GM23338 (cell line): ENCODE measurements at regions not wholly inside any gene's neighbourhood (a gene's known extent, or its start where the extent isn't known, plus 50 kb on each side); places are given as distances from the start of the nearest gene placed in this dataset.

Experiments
- ATAC-seq: fragments of 200-7000 bp; cut with Tn5 transposase; 3 replicates; pipeline ENCODE4 v1.9.1; 2020
- DNase-seq: peaks from one replicate; pipeline ENCODE4 v3.0.0-alpha.2; 2015; ENCODE audit warnings: low spot score
- H2AFZ ChIP-seq: fragments of 200-600 bp; sonication (generic); 2 replicates; pipeline ENCODE4 v1.8.0; 2016; ENCODE audit warnings: antibody characterized with exemption, mild to moderate bottlenecking, moderate library complexity
- H3F3A ChIP-seq: fragments of 200-600 bp; sonication (generic); replicated peaks from 2 replicates; pipeline ENCODE4 v1.8.0; 2017; ENCODE audit warnings: antibody characterized with exemption, mixed run types, low read depth
- H3K27ac ChIP-seq: fragments of 200-600 bp; sonication (generic); 2 replicates; pipeline ENCODE4 v1.6.1; 2016; ENCODE audit warnings: low read depth
- H3K27me3 ChIP-seq: fragments of 200-600 bp; sonication (generic); 2 replicates; pipeline ENCODE4 v1.8.0; 2016; ENCODE audit warnings: mild to moderate bottlenecking, mixed run types, moderate library complexity; ENCODE audit not compliant: insufficient read depth
- H3K36me3 ChIP-seq: fragments of 200-600 bp; sonication (generic); 2 replicates; pipeline ENCODE4 v1.8.0; 2016; ENCODE audit warnings: mild to moderate bottlenecking; ENCODE audit not compliant: insufficient read depth
- H3K4me1 ChIP-seq: fragments of 200-600 bp; sonication (generic); 2 replicates; pipeline ENCODE4 v1.8.0; 2016; ENCODE audit warnings: mild to moderate bottlenecking, moderate library complexity; ENCODE audit not compliant: insufficient read depth
- H3K4me2 ChIP-seq: fragments of 200-600 bp; sonication (generic); 2 replicates; pipeline ENCODE4 v1.7.1; 2017; ENCODE audit warnings: mixed run types
- H3K4me3 ChIP-seq: fragments of 200-600 bp; sonication (generic); 2 replicates; pipeline ENCODE4 v1.6.1; 2016; ENCODE audit warnings: mixed run types
- H3K79me2 ChIP-seq: fragments of 200-600 bp; sonication (generic); replicated peaks from 2 replicates; pipeline ENCODE4 v1.8.0; 2017; ENCODE audit warnings: mild to moderate bottlenecking; ENCODE audit not compliant: insufficient read depth
- H3K9me2 ChIP-seq: fragments of 200-600 bp; sonication (generic); 2 replicates; pipeline ENCODE4 v1.8.0; 2017; ENCODE audit not compliant: insufficient read depth
- H4K20me1 ChIP-seq: fragments of 200-600 bp; sonication (generic); replicated peaks from 2 replicates; pipeline ENCODE4 v1.8.0; 2017; ENCODE audit warnings: mild to moderate bottlenecking; ENCODE audit not compliant: insufficient read depth
- H3K27ac Mint-ChIP-seq: 2 replicates; pipeline ENCODE4 v1.8.0; 2020; ENCODE audit warnings: inconsistent platforms, mild to moderate bottlenecking, moderate library complexity, mixed read lengths
- H3K27me3 Mint-ChIP-seq: 3 replicates; pipeline ENCODE4 v1.8.0; 2022; ENCODE audit warnings: low read depth, mild to moderate bottlenecking, moderate library complexity, mixed read lengths, inconsistent platforms; ENCODE audit not compliant: insufficient read depth, poor library complexity
- H3K36me3 Mint-ChIP-seq: 3 replicates; pipeline ENCODE4 v1.8.0; 2021; ENCODE audit warnings: low read depth, mild to moderate bottlenecking, inconsistent platforms, moderate library complexity, mixed read lengths
- H3K4me1 Mint-ChIP-seq: 3 replicates; pipeline ENCODE4 v1.8.0; 2020; ENCODE audit warnings: mild to moderate bottlenecking, inconsistent platforms, mixed read lengths
- H3K4me3 Mint-ChIP-seq: 3 replicates; pipeline ENCODE4 v1.8.0; 2021; ENCODE audit warnings: moderate library complexity, mild to moderate bottlenecking, inconsistent platforms, mixed read lengths
- H3K9me3 Mint-ChIP-seq: 3 replicates; pipeline ENCODE4 v1.8.0; 2020; ENCODE audit warnings: moderate library complexity, mild to moderate bottlenecking, inconsistent platforms, mixed read lengths
- ETS1 ChIP-seq: IDR thresholded peaks from 2 replicates; pipeline ENCODE4 v1.6.1; 2016; ENCODE audit warnings: antibody characterized with exemption
- EZH2 ChIP-seq: fragments of 200-600 bp; sonication (generic); IDR thresholded peaks from one replicate; pipeline ENCODE4 v1.8.0; 2017; ENCODE audit warnings: antibody characterized with exemption, mild to moderate bottlenecking, low read depth; ENCODE audit not compliant: unreplicated experiment
- EZH2phosphoT487 ChIP-seq: fragments of 200-600 bp; sonication (generic); IDR thresholded peaks from one replicate; pipeline ENCODE4 v1.8.1; 2018; ENCODE audit warnings: antibody characterized with exemption; ENCODE audit not compliant: unreplicated experiment
- JUNB ChIP-seq: IDR thresholded peaks from one replicate; pipeline ENCODE4 v1.6.1; 2016; ENCODE audit warnings: antibody characterized with exemption; ENCODE audit not compliant: unreplicated experiment
- NANOG ChIP-seq: IDR thresholded peaks from 2 replicates; pipeline ENCODE4 v1.6.1; 2016; ENCODE audit warnings: antibody characterized with exemption, borderline replicate concordance
- REST ChIP-seq: IDR thresholded peaks from one replicate; pipeline ENCODE4 v1.6.1; 2018; ENCODE audit warnings: antibody characterized with exemption; ENCODE audit not compliant: unreplicated experiment
- STAT1 ChIP-seq: IDR thresholded peaks from one replicate; pipeline ENCODE4 v1.6.1; 2016; ENCODE audit warnings: antibody characterized with exemption; ENCODE audit not compliant: unreplicated experiment
- ZNF114 ChIP-seq: fragments of 250-450 bp; sonication (Bioruptor Pico); IDR thresholded peaks from 2 replicates; pipeline ENCODE4 v1.5.0; 2020; ENCODE audit warnings: mild to moderate bottlenecking, moderate library complexity

- TF ChIP-seq ZNF114 (CRISPR knock-in tag) = no peak
- no peak for TF ChIP-seq ETS1
- no peak for TF ChIP-seq JUNB
- H3K9me3 Mint-ChIP-seq = no peaks in the 10 kb centered on the region
- Histone ChIP-seq H3K9me2 (no peaks in the 10 kb centered on the region), H3K4me3 (no peak overlapping the region), H3K36me3 (no peaks in the 10 kb centered on the region), H3F3A (no peaks in the 10 kb centered on the region), H3K4me1 (no peaks in the 10 kb centered on the region), H3K27ac (no peak overlapping the region), H2AFZ (no peak overlapping the region), H3K4me2 (no peak overlapping the region), H3K27me3 (no peaks in the 10 kb centered on the region), H4K20me1 (no peaks in the 10 kb centered on the region), H3K79me2 (no peaks in the 10 kb centered on the region)
- no peak for DNase-seq
- H3K27ac Mint-ChIP-seq = no peak overlapping the region
- H3K4me3 Mint-ChIP-seq = no peak overlapping the region
- no peak for ATAC-seq
- H3K36me3 Mint-ChIP-seq = no peaks in the 10 kb centered on the region
- no peaks in the 10 kb centered on the region for H3K27me3 Mint-ChIP-seq
- no peaks in the 10 kb centered on the region for H3K4me1 Mint-ChIP-seq
Measured at GRCh38 chr7:79553811-79554555, 100.5 kb upstream of the MAGI2 start.

GRCh38 chr7:79552463-79552862 lies 99.0 kb upstream of the MAGI2 start:
- Mint-ChIP-seq H3K27me3 (no peaks in the 10 kb centered on the region), H3K27ac (no peak overlapping the region), H3K4me3 (no peak overlapping the region), H3K4me1 (no peaks in the 10 kb centered on the region), H3K9me3 (no peaks in the 10 kb centered on the region), H3K36me3 (no peaks in the 10 kb centered on the region)
- Histone ChIP-seq H3K4me3 (no peak overlapping the region), H3K79me2 (no peaks in the 10 kb centered on the region), H4K20me1 (no peaks in the 10 kb centered on the region), H3K36me3 (no peaks in the 10 kb centered on the region), H2AFZ (no peak overlapping the region), H3F3A (no peaks in the 10 kb centered on the region), H3K27me3 (no peaks in the 10 kb centered on the region), H3K9me2 (no peaks in the 10 kb centered on the region), H3K4me2 (no peak overlapping the region), H3K27ac (no peak overlapping the region), H3K4me1 (no peaks in the 10 kb centered on the region)
- DNase-seq = no peak
- no peak for TF ChIP-seq NANOG
- no peak for TF ChIP-seq REST
- no peak for TF ChIP-seq STAT1
- TF ChIP-seq EZH2 = no peak
- no peak for TF ChIP-seq EZH2phosphoT487
- ATAC-seq = no peak
